Activated naive CD8-positive, alpha-beta T cell treated with anti-CD3 and anti-CD28 coated beads, Interleukin-2, amount 50 U/mL, for 24 hours (primary cell): ENCODE measurements at regions not wholly inside any gene's neighbourhood (a gene's known extent, or its start where the extent isn't known, plus 50 kb on each side); places are given as distances from the start of the nearest gene placed in this dataset.

ENCODE experiments used
- ATAC-seq: fragments of 150-1000 bp; cut with Tn5 transposase; one replicate; pipeline ENCODE4 v1.10.0; 2021
- DNase-seq: peaks from one replicate; pipeline ENCODE4 v3.0.0; 2021
- H3K27ac Mint-ChIP-seq: one replicate; pipeline ENCODE4 v1.8.0; 2021; ENCODE audit warnings: mild to moderate bottlenecking, mixed read lengths
- H3K27me3 Mint-ChIP-seq: one replicate; pipeline ENCODE4 v1.8.0; 2021; ENCODE audit warnings: mixed read lengths
- H3K36me3 Mint-ChIP-seq: one replicate; pipeline ENCODE4 v1.8.0; 2021; ENCODE audit warnings: low read depth, mixed read lengths
- H3K4me1 Mint-ChIP-seq: one replicate; pipeline ENCODE4 v1.8.0; 2021; ENCODE audit warnings: mixed read lengths
- H3K4me3 Mint-ChIP-seq: one replicate; pipeline ENCODE4 v1.8.0; 2021; ENCODE audit warnings: mild to moderate bottlenecking, moderate library complexity, mixed read lengths
- H3K9me3 Mint-ChIP-seq: one replicate; pipeline ENCODE4 v1.8.0; 2021; ENCODE audit warnings: mixed read lengths

GRCh38 chr3:105083945-105084344 is 282.8 kb upstream of the ALCAM start:
- Mint-ChIP-seq H3K9me3 (no peaks in the 10 kb centered on the region), H3K4me3 (no peak overlapping the region), H3K4me1 (no peaks in the 10 kb centered on the region), H3K27ac (no peak overlapping the region), H3K36me3 (no peaks in the 10 kb centered on the region), H3K27me3 (no peaks in the 10 kb centered on the region)
- DNase-seq, result no peak
- ATAC-seq, result no peak

DNA sequence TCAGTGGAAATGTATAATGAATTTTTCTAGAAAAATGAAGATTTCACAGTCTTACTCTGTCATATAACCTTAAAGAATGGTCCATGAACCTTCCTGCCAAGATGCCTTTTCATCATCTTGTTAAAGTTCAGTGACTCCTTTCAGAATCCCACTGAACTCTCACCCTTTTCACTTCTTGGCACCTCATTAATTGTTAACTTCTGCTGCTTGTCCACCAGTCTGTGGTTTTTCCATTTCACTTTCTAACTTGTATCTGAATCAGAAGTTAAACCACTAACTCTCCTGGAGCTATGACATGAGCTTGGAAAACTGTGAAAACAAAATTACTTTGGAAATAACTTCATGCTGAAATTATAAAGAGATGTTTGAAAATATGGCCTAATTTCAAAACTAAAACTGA is 281.2 kb upstream of the ALCAM start:
- no peaks in the 10 kb centered on the region for H3K4me1 Mint-ChIP-seq
- H3K36me3 Mint-ChIP-seq, result no peaks in the 10 kb centered on the region
- no peak overlapping the region for H3K4me3 Mint-ChIP-seq
- no peaks in the 10 kb centered on the region for H3K27me3 Mint-ChIP-seq
- no peak overlapping the region for H3K27ac Mint-ChIP-seq
- DNase-seq (no peak), ATAC-seq (no peak)
- no peaks in the 10 kb centered on the region for H3K9me3 Mint-ChIP-seq

GRCh38 chr3:105093371-105094252 is 273.1 kb upstream of the ALCAM start:
- ATAC-seq, result no peak
- DNase-seq, result no peak
- Mint-ChIP-seq H3K4me3 (no peak overlapping the region), H3K4me1 (no peaks in the 10 kb centered on the region), H3K36me3 (no peaks in the 10 kb centered on the region), H3K27ac (no peak overlapping the region), H3K9me3 (peaks cover 7% of the 10 kb centered on the region), H3K27me3 (no peaks in the 10 kb centered on the region)

- no peaks in the 10 kb centered on the region for H3K4me1 Mint-ChIP-seq
Measured at GRCh38 chr3:105094588-105094987, 272.1 kb upstream of the ALCAM start.

DNA sequence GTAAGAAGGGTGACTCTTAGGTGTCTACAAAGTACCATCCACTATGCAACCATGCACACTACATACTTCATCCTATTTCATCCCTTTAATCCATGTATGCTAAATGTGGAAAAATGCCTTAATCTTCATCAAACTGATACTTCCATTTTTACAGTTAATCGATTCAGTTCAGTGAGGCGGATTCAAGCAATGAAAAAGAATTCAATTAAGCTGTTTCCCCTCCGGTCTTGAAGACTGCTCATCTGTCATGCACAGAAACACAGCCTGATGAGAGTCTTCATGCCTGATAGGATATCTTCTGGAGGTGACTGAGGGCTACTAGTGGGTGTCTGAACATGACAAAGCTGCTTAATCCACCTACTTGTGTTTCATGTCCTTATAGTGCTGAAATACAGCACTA is 270.6 kb upstream of the ALCAM start:
- H3K4me1 Mint-ChIP-seq, result no peaks in the 10 kb centered on the region
- H3K4me3 Mint-ChIP-seq, result no peak overlapping the region
- H3K27ac Mint-ChIP-seq, result no peak overlapping the region
- no peak for ATAC-seq
- peaks cover 7% of the 10 kb centered on the region for H3K9me3 Mint-ChIP-seq
- no peaks in the 10 kb centered on the region for H3K27me3 Mint-ChIP-seq
- no peak for DNase-seq
- H3K36me3 Mint-ChIP-seq, result no peaks in the 10 kb centered on the region

More at GRCh38 chr3:105094588-105094987, 272.1 kb upstream of the ALCAM start:
- no peaks in the 10 kb centered on the region for H3K36me3 Mint-ChIP-seq
- peaks cover 7% of the 10 kb centered on the region for H3K9me3 Mint-ChIP-seq
- H3K4me3 Mint-ChIP-seq, result no peak overlapping the region
- no peak overlapping the region for H3K27ac Mint-ChIP-seq
- no peak for DNase-seq
- H3K27me3 Mint-ChIP-seq, result no peaks in the 10 kb centered on the region
- no peak for ATAC-seq

DNA sequence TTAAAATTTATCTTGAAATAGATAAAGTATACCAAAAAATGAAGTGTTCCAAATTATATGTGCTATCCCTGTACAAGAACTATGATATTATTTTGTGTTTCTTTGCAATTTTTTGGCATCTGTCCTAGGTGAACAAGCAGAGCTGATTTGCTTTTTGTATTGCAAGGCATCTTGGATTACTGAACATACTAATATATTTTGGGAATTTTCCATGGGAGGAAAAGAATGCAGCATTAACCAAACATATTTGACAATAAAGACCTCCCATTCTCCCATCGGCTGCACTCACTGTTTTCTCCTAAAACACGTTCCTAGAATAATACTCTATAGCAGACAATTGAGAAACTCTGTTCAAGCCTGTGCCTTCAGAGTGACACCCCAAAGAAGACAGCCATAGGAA is 265.1 kb upstream of the ALCAM start:
- ATAC-seq (no peak), DNase-seq (no peak)
- Mint-ChIP-seq H3K27ac (no peak overlapping the region), H3K27me3 (no peaks in the 10 kb centered on the region), H3K9me3 (peaks cover 4% of the 10 kb centered on the region), H3K4me1 (no peaks in the 10 kb centered on the region), H3K4me3 (no peak overlapping the region), H3K36me3 (no peaks in the 10 kb centered on the region)

GRCh38 chr3:105103139-105103538 is 263.6 kb upstream of the ALCAM start:
- no peak for ATAC-seq
- H3K4me3 Mint-ChIP-seq, result no peak overlapping the region

DNA sequence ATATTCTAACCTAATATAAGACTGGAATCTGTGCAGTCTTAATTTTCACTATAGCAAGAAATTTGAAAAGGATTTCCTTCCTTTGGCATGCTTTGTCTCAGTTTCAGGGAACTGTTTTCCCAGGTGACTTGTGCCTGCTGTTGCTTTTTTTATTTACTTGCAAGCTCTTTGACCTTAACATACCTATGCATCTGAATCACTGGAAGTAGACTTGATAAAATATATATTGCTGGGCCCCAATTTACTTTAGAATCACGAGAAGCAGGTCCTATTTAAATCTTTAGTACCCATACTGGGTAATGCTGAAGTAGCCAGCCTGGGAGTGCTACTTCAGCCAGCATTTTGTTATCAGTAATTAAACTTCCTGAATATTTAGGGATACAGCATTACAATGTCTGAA is 257.9 kb upstream of the ALCAM start:
- ATAC-seq (no peak), DNase-seq (no peak)
- H3K27me3 Mint-ChIP-seq, result no peaks in the 10 kb centered on the region
- no peak overlapping the region for H3K4me3 Mint-ChIP-seq
- no peaks in the 10 kb centered on the region for H3K4me1 Mint-ChIP-seq
- H3K9me3 Mint-ChIP-seq, result peaks cover 17% of the 10 kb centered on the region
- H3K36me3 Mint-ChIP-seq, result no peaks in the 10 kb centered on the region
- H3K27ac Mint-ChIP-seq, result no peak overlapping the region

More at GRCh38 chr3:105103139-105103538, 263.6 kb upstream of the ALCAM start:
- DNase-seq, result no peak
- H3K4me1 Mint-ChIP-seq, result no peaks in the 10 kb centered on the region
- H3K9me3 Mint-ChIP-seq, result peaks cover 3% of the 10 kb centered on the region
- H3K27me3 Mint-ChIP-seq, result no peaks in the 10 kb centered on the region
- no peak overlapping the region for H3K27ac Mint-ChIP-seq
- no peaks in the 10 kb centered on the region for H3K36me3 Mint-ChIP-seq

DNA sequence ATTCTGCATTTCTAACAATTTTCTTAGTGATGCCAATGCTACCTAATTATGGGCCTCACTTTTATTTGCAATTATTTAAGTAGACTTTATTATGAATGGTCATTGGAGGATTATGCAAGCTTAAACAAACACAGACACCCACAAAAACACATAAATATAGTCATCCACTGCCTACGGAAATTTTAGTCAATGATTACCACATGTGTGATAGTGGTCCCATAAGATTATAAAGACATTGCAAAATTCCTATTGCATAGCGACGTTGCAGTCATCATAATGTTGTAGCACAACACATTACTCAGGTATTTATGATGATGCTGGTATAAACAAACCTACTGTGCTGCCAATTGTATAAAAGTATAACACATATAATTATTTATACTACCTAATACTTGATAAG is 247.8 kb upstream of the ALCAM start:
- H3K27me3 Mint-ChIP-seq, result no peaks in the 10 kb centered on the region
- no peaks in the 10 kb centered on the region for H3K36me3 Mint-ChIP-seq
- no peaks in the 10 kb centered on the region for H3K4me1 Mint-ChIP-seq
- H3K9me3 Mint-ChIP-seq, result no peaks in the 10 kb centered on the region
- no peak overlapping the region for H3K27ac Mint-ChIP-seq
- DNase-seq, result no peak
- ATAC-seq, result no peak
- H3K4me3 Mint-ChIP-seq, result no peak overlapping the region

DNA sequence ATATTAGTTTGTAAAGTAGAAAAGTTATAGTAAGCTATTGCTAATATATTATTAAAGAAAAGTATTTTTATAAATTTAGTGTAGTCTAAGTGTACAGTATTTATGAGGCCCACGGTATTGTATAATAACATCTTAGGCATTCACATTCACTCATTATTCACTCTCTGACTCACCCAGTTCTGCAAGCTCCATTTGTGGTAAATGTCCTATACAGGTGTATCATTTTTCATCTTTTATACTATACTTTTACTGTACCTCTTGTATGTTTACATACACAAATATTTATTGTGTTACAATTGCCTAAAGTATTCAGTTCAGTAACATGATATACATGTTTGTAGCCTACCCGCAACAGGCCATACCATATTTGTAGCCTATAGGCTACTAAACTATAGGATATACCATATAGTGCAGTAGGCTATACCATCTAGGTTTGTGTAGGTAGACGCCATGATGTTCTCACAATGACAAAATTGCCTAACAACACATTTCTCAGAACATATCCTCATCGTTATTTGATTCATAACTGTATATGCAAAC is 246.8 kb upstream of the ALCAM start:
- no peak overlapping the region for H3K27ac Mint-ChIP-seq
- no peaks in the 10 kb centered on the region for H3K4me1 Mint-ChIP-seq
- ATAC-seq (no peak), DNase-seq (no peak)
- no peaks in the 10 kb centered on the region for H3K36me3 Mint-ChIP-seq
- H3K4me3 Mint-ChIP-seq, result no peak overlapping the region
- no peaks in the 10 kb centered on the region for H3K27me3 Mint-ChIP-seq
- no peaks in the 10 kb centered on the region for H3K9me3 Mint-ChIP-seq

GRCh38 chr3:105130911-105131310 is 235.8 kb upstream of the ALCAM start:
- no peak for DNase-seq
- H3K9me3 Mint-ChIP-seq, result peaks cover 16% of the 10 kb centered on the region
- no peak overlapping the region for H3K4me3 Mint-ChIP-seq
- no peak overlapping the region for H3K27ac Mint-ChIP-seq
- H3K4me1 Mint-ChIP-seq, result no peaks in the 10 kb centered on the region
- H3K36me3 Mint-ChIP-seq, result no peaks in the 10 kb centered on the region
- ATAC-seq, result no peak
- H3K27me3 Mint-ChIP-seq, result no peaks in the 10 kb centered on the region

GRCh38 chr3:105137911-105138310 is 228.8 kb upstream of the ALCAM start:
- ATAC-seq (no peak), DNase-seq (no peak)
- Mint-ChIP-seq H3K4me3 (no peak overlapping the region), H3K9me3 (peaks cover 3% of the 10 kb centered on the region), H3K4me1 (no peaks in the 10 kb centered on the region), H3K27me3 (no peaks in the 10 kb centered on the region), H3K36me3 (no peaks in the 10 kb centered on the region), H3K27ac (no peak overlapping the region)

DNA sequence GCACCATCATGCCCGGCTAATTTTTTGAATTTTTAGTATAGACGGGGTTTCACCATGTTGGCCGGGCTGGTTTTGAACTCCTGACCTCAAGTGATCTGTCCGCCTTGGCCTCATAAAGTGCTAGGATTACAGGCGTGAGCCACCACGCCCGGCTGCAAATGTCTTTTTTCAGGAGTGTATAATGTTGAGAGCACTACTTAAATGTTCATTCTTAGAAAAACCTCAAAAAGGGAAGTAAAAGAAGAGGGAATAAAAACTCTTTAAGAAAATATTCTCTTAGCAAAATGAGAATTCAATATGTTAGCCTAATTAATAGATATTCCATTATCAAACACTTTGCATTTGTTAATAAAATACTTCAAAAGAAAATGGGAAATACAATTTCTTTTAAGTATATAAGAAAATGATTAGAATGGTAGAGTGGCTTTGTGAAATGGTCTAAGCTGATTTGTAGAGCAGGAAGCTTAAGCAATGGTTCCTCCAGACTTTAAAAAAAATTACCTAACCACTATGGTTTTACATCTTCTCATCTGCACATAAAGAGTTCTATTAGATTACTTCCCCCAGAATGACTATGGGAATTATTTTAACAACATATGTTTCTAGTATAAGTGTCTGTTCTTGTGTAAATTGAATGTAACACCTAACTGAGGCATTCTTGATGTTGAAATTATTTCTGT is 226.7 kb upstream of the ALCAM start:
- no peaks in the 10 kb centered on the region for H3K36me3 Mint-ChIP-seq
- DNase-seq (no peak), ATAC-seq (no peak)
- no peak overlapping the region for H3K27ac Mint-ChIP-seq
- H3K4me1 Mint-ChIP-seq, result no peaks in the 10 kb centered on the region
- no peak overlapping the region for H3K4me3 Mint-ChIP-seq
- H3K9me3 Mint-ChIP-seq, result peaks cover 3% of the 10 kb centered on the region
- H3K27me3 Mint-ChIP-seq, result no peaks in the 10 kb centered on the region

GRCh38 chr3:105140899-105141367 is 225.8 kb upstream of the ALCAM start:
- no peak for ATAC-seq
- no peak for DNase-seq
- Mint-ChIP-seq H3K9me3 (peaks cover 3% of the 10 kb centered on the region), H3K4me3 (no peak overlapping the region), H3K27ac (no peak overlapping the region), H3K4me1 (no peaks in the 10 kb centered on the region), H3K27me3 (no peaks in the 10 kb centered on the region), H3K36me3 (no peaks in the 10 kb centered on the region)

GRCh38 chr3:105144837-105145236 is 221.9 kb upstream of the ALCAM start:
- no peaks in the 10 kb centered on the region for H3K9me3 Mint-ChIP-seq
- no peak overlapping the region for H3K27ac Mint-ChIP-seq
- H3K4me3 Mint-ChIP-seq, result no peak overlapping the region
- H3K4me1 Mint-ChIP-seq, result no peaks in the 10 kb centered on the region
- H3K27me3 Mint-ChIP-seq, result no peaks in the 10 kb centered on the region
- no peak for ATAC-seq
- no peaks in the 10 kb centered on the region for H3K36me3 Mint-ChIP-seq
- DNase-seq, result no peak
